ENCODE measurements at regions not wholly inside any gene's neighbourhood (a gene's known extent, or its start where the extent isn't known, plus 50 kb on each side); places are given as distances from the start of the nearest gene placed in this dataset.

DNA sequence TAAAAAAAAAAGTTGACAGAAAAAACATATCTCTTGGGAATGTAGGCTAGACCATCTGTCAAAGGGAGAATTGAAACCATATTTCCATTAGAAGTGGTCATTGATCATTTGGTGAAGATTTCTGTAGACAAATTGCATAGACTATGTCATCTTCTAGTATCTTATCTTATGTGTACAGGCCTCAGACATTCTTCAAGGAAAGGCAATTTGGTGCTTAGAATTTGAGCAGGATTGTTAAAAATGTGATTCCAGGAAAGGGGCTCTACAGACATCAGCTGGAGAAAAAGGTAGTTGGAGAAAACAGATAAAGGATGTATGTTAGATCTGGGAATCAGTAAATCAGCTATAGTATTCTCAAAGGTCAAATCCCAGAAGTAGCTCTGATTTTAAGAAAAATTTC lies 627.1 kb downstream of the TMTC2 start:
- TF ChIP-seq POLR2AphosphoS5 (IDR thresholded peaks at IDR 0.05) (no peak), POLR2A (IDR thresholded peaks at IDR 0.05) (no peak), EP300 (IDR thresholded peaks at IDR 0.05) (no peak)

Measured in sigmoid colon (tissue), 4 donors.